Spleen (tissue), 11 donors: ENCODE measurements at regions not wholly inside any gene's neighbourhood (a gene's known extent, or its start where the extent isn't known, plus 50 kb on each side); places are given as distances from the start of the nearest gene placed in this dataset.
A peak's percentile ranks its signal among the peaks of the same experiment; 100 is the strongest.

Experiments
- DNase-seq: peaks from one replicate; pipeline ENCODE4 v3.0.0-alpha.2; 2020
- H3K27ac ChIP-seq, 8 donors: fragments of 200-600 bp; sonication (generic) in 7 of 8; 1 replicate in 4 of 8; 2 replicates in 4 of 8; pipeline versions ENCODE4 v1.5.0 to v1.8.0; 2016 to 2021; ENCODE audit warnings: inconsistent platforms in 4 of 8, mild to moderate bottlenecking in 4 of 8, moderate library complexity in 1 of 8
- H3K27me3 ChIP-seq, 7 donors: fragments of 200-600 bp; sonication (generic) in 6 of 7; replicated peaks in 1 of 7; 1 replicate in 4 of 7; 2 replicates in 3 of 7; pipeline versions ENCODE4 v1.5.0 to v1.8.0; 2016 to 2021; ENCODE audit warnings: inconsistent platforms in 3 of 7, mild to moderate bottlenecking in 1 of 7
- H3K36me3 ChIP-seq, 6 donors: fragments of 200-600 bp; sonication (generic) in 5 of 6; 1 replicate in 4 of 6; 2 replicates in 2 of 6; pipeline versions ENCODE4 v1.5.0 to v1.8.0; 2016 to 2021; ENCODE audit warnings: inconsistent platforms in 2 of 6
- H3K4me1 ChIP-seq, 6 donors: fragments of 200-600 bp; sonication (generic) in 5 of 6; 1 replicate in 3 of 6; 2 replicates in 3 of 6; pipeline versions ENCODE4 v1.5.0 to v1.8.0; 2016 to 2021; ENCODE audit warnings: inconsistent platforms in 3 of 6
- H3K4me3 ChIP-seq, 8 donors: fragments of 200-600 bp; sonication (generic) in 7 of 8; 1 replicate in 4 of 8; 2 replicates in 4 of 8; pipeline versions ENCODE4 v1.5.0 to v1.8.0; 2016 to 2021; ENCODE audit warnings: inconsistent platforms in 4 of 8, mild to moderate bottlenecking in 4 of 8, moderate library complexity in 2 of 8
- H3K9me3 ChIP-seq, 8 donors: fragments of 200-600 bp; sonication (generic) in 7 of 8; 1 replicate in 4 of 8; 2 replicates in 4 of 8; pipeline versions ENCODE4 v1.5.0 to v1.8.0; 2016 to 2021; ENCODE audit warnings: inconsistent platforms in 4 of 8
- CTCF ChIP-seq, 11 experiments: fragments of 200-600 bp in 7 of 11; fragments of 450-650 bp in 4 of 11; sonication (generic) in 4 of 11; IDR thresholded peaks in 8 of 11; conservative IDR thresholded peaks in 3 of 11; 1 replicate in 7 of 11; 2 replicates in 4 of 11; pipeline versions ENCODE4 v1.4.0 to v1.8.0; 2016 to 2021; ENCODE audit warnings: antibody characterized with exemption in 11 of 11, inconsistent platforms in 4 of 11, mild to moderate bottlenecking in 1 of 11
- POLR2A ChIP-seq, 3 donors: fragments of 450-650 bp; IDR thresholded peaks; one replicate each; pipeline ENCODE4 v1.5.1; 2017; ENCODE audit warnings: antibody characterized with exemption in 3 of 3, mild to moderate bottlenecking in 1 of 3
- POLR2AphosphoS5 ChIP-seq, 3 donors: sonication (generic); formaldehyde crosslinking; IDR thresholded peaks; one replicate each; pipeline ENCODE4 v1.5.1; 2017; ENCODE audit warnings: antibody characterized with exemption in 3 of 3
- WGBS, 5 donors: extraction: QIAGEN DNeasy Blood & Tissue Kit in 3 of 5; methylation state at CpG; one replicate each; pipeline versions ENCODE4 v1.1.5 to v1.1.7; 2013 to 2018; 5-methylcytosine and 5-hydroxymethylcytosine counted together
- intact Hi-C: fragments of 100-400 bp; cut with DNase I; formaldehyde crosslinking; loops from one replicate; pipeline ENCODE4 v1.15.0; 2023; ENCODE audit warnings: low total_unique reads
- donor health status: healthy with polysubstance abuse.
- donor health status: DM: no; HTN: no; CAD: no; lungs with moderate emphysema.
- donor health status: DM: no; HTN: no; CAD: no.
- donor health status: Bipolar disorder and iron deficiency.
- donor health status: healthy.
- donor health status: DM: no; HTN: no; CAD: no.
- donor health status: DM: yes; HTN: yes; CAD: no.

DNA sequence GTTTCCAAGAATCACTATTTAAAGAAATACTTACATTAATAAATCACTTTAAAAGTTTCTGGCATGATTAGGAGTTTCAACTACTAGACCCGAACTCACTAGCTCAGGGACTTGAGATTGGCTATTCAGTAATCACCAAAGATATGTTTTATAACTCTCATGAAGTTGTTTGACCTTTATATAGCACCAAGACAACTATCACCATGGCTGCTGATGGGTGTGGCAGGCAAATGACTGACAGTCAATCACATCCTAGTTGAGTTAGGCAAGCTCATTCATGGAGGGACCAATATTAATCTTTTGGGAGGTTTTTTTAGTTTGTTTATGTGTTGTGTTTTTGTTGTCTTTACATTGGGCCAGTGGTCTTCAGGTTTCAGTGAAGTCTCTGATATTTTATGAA is 376.3 kb upstream of the C1orf87 start:
- H3K27ac ChIP-seq: no peak overlapping the region
- 57 to 84% (median 63%) methylated on average over 1 of the region's 1 CpG for WGBS, 5 donors
- H3K36me3 ChIP-seq: no peaks in the 10 kb centered on the region
- TF ChIP-seq POLR2AphosphoS5 (IDR thresholded peaks at IDR 0.05) (no peak), CTCF (IDR thresholded peaks at IDR 0.05 in 8 of 11, conservative IDR thresholded peaks at IDR 0.05 in 3 of 11) (no peak)
- no peak overlapping the region for H3K4me3 ChIP-seq
- peaks cover 0 to 12% (median 5%) of the 10 kb centered on the region in 8 donors for H3K9me3 ChIP-seq
- intact Hi-C loops: no loop called here
- no peaks in the 10 kb centered on the region for H3K4me1 ChIP-seq
- DNase-seq: no peak
- H3K27me3 ChIP-seq: no peaks in the 10 kb centered on the region

GRCh38 chr1:60448850-60449249 is 375.3 kb upstream of the C1orf87 start:
- Histone ChIP-seq H3K9me3 (peaks cover 0 to 12% (median 5%) of the 10 kb centered on the region in 8 donors), H3K27me3 (no peaks in the 10 kb centered on the region), H3K36me3 (no peaks in the 10 kb centered on the region), H3K27ac (no peak overlapping the region), H3K4me1 (no peaks in the 10 kb centered on the region), H3K4me3 (no peak overlapping the region)
- no peak for DNase-seq
- 35 to 74% (median 52%) methylated on average over 1 of the region's 1 CpG for WGBS, 5 donors
- TF ChIP-seq CTCF (IDR thresholded peaks at IDR 0.05 in 8 of 11, conservative IDR thresholded peaks at IDR 0.05 in 3 of 11): no peak
- no peak for TF ChIP-seq POLR2A (IDR thresholded peaks at IDR 0.05)
- no peak for TF ChIP-seq POLR2AphosphoS5 (IDR thresholded peaks at IDR 0.05)
- intact Hi-C loops: no loop called here

DNA sequence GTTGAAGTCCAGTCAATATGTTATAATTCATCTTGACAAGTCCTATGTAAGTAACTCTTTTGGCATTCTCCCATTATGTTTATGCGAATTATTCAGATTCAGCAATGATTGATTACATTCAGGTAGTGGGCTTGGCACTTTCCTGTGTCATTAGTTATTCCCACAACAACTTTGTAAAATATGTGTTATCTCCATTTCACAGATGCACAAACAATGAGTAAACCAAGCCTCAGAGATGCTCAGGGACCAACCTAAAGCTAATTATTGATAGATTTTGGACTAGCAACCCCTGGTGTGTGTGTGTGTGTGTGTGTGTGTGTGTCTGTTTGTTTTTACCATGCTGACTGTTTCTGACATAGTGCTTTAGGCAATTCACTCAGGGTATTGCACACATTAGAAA is 371.1 kb upstream of the C1orf87 start:
- 82 to 90% (median 89%) methylated on average over 1 of the region's 1 CpG for WGBS, 5 donors
- Histone ChIP-seq H3K4me1 (no peaks in the 10 kb centered on the region), H3K9me3 (peaks cover 0 to 12% (median 5%) of the 10 kb centered on the region in 8 donors), H3K36me3 (no peaks in the 10 kb centered on the region), H3K27me3 (no peaks in the 10 kb centered on the region), H3K4me3 (no peak overlapping the region), H3K27ac (no peak overlapping the region)
- DNase-seq: no peak
- TF ChIP-seq POLR2A (IDR thresholded peaks at IDR 0.05) (no peak), CTCF (IDR thresholded peaks at IDR 0.05 in 8 of 11, conservative IDR thresholded peaks at IDR 0.05 in 3 of 11) (no peak), POLR2AphosphoS5 (IDR thresholded peaks at IDR 0.05) (no peak)
- intact Hi-C loops: no loop called here

- peaks cover 0 to 29% (median 13%) of the 10 kb centered on the region in 8 donors for H3K9me3 ChIP-seq
- no peaks in the 10 kb centered on the region for H3K27me3 ChIP-seq
- intact Hi-C loops: no loop called here
- H3K4me1 ChIP-seq: peaks cover 0 to 5% (median 0%) of the 10 kb centered on the region in 6 donors
- no peaks in the 10 kb centered on the region for H3K36me3 ChIP-seq
- H3K4me3 ChIP-seq: no peak overlapping the region
- TF ChIP-seq CTCF (IDR thresholded peaks at IDR 0.05 in 8 of 11, conservative IDR thresholded peaks at IDR 0.05 in 3 of 11): no peak
- DNase-seq: no peak
- peak overlapping the region in 4 of 8 donors; percentile 10 to 38 (median 36) for H3K27ac ChIP-seq
- 64 to 89% (median 77%) methylated on average over 2 of the region's 2 CpGs for WGBS, 5 donors
Measured at GRCh38 chr1:60436186-60436585, 362.6 kb upstream of the C1orf87 start.
